CD4-positive, CD25-positive, alpha-beta regulatory T cell (primary cell): ENCODE measurements at regions not wholly inside any gene's neighbourhood (a gene's known extent, or its start where the extent isn't known, plus 50 kb on each side); places are given as distances from the start of the nearest gene placed in this dataset.

Experiments used
- ATAC-seq, 2 donors: fragments of 150-1000 bp; cut with Tn5 transposase; one replicate each; pipeline ENCODE4 v1.10.0; 2021; ENCODE audit warnings: low read depth in 2 of 2, moderate number of reproducible peaks in 2 of 2, moderate library complexity in 1 of 2
- DNase-seq, 3 donors: peaks; one replicate each; pipeline versions ENCODE4 v3.0.0 to v3.0.0-alpha.2; 2012 to 2022; ENCODE audit warnings: mixed read lengths in 1 of 3
- H3K27ac ChIP-seq: one replicate; pipeline ENCODE4 v1.7.0; 2013; ENCODE audit warnings: mild to moderate bottlenecking, low read length; ENCODE audit not compliant: insufficient read depth, poor library complexity, severe bottlenecking
- H3K27me3 ChIP-seq: one replicate; pipeline ENCODE4 v1.7.0; 2013; ENCODE audit warnings: low read length; ENCODE audit not compliant: control insufficient read depth, insufficient read depth
- H3K36me3 ChIP-seq: one replicate; pipeline ENCODE4 v1.7.0; 2013; ENCODE audit warnings: mild to moderate bottlenecking, low read length, moderate library complexity; ENCODE audit not compliant: control insufficient read depth, insufficient read depth
- H3K4me1 ChIP-seq: 2 replicates; pipeline ENCODE4 v1.7.0; 2013; ENCODE audit warnings: mild to moderate bottlenecking, low read length; ENCODE audit not compliant: insufficient read depth, control insufficient read depth, poor library complexity, severe bottlenecking
- H3K4me3 ChIP-seq: one replicate; pipeline ENCODE4 v1.7.0; 2013; ENCODE audit warnings: low read depth, mild to moderate bottlenecking, low read length, moderate library complexity
- H3K9me3 ChIP-seq, 2 experiments: 1 replicate in 1 of 2; 2 replicates in 1 of 2; pipeline ENCODE4 v1.7.0; 2013; ENCODE audit warnings: low read length in 2 of 2, mild to moderate bottlenecking in 1 of 2, moderate library complexity in 1 of 2; ENCODE audit not compliant: control insufficient read depth in 2 of 2
- H3K27ac Mint-ChIP-seq, 3 donors: one replicate each; pipeline ENCODE4 v1.8.0; 2020 to 2022; ENCODE audit warnings: mild to moderate bottlenecking in 3 of 3, mixed read lengths in 3 of 3, moderate library complexity in 2 of 3
- H3K27me3 Mint-ChIP-seq: one replicate; pipeline ENCODE4 v1.8.0; 2022; ENCODE audit warnings: mild to moderate bottlenecking, mixed read lengths
- H3K36me3 Mint-ChIP-seq: one replicate; pipeline ENCODE4 v1.8.0; 2020; ENCODE audit warnings: mixed read lengths
- H3K4me1 Mint-ChIP-seq, 4 donors: one replicate each; pipeline ENCODE4 v1.8.0; 2020 to 2022; ENCODE audit warnings: mixed read lengths in 4 of 4, mild to moderate bottlenecking in 1 of 4
- H3K4me3 Mint-ChIP-seq, 4 donors: one replicate each; pipeline ENCODE4 v1.8.0; 2020 to 2022; ENCODE audit warnings: mild to moderate bottlenecking in 4 of 4, mixed read lengths in 4 of 4, moderate library complexity in 3 of 4
- H3K9me3 Mint-ChIP-seq, 7 donors: one replicate each; pipeline ENCODE4 v1.8.0; 2020 to 2022; ENCODE audit warnings: mixed read lengths in 7 of 7, mild to moderate bottlenecking in 3 of 7, moderate library complexity in 2 of 7

GRCh38 chrX:116241001-116241400, 70.5 kb downstream of the AGTR2 start:
- no peaks in the 10 kb centered on the region for H3K9me3 ChIP-seq
- no peaks in the 10 kb centered on the region for H3K27me3 ChIP-seq
- Mint-ChIP-seq H3K36me3 (no peaks in the 10 kb centered on the region), H3K4me1 (no peaks in the 10 kb centered on the region), H3K9me3 (peaks cover 0 to 9% (median 0%) of the 10 kb centered on the region in 7 donors), H3K27me3 (no peaks in the 10 kb centered on the region), H3K27ac (no peak overlapping the region), H3K4me3 (no peak overlapping the region)
- ATAC-seq (no peak), DNase-seq (no peak)
- H3K4me3 ChIP-seq: no peak overlapping the region
- H3K4me1 ChIP-seq: no peaks in the 10 kb centered on the region
- H3K36me3 ChIP-seq: no peaks in the 10 kb centered on the region
- no peak overlapping the region for H3K27ac ChIP-seq

- no peak for DNase-seq
- Mint-ChIP-seq H3K4me3 (no peak overlapping the region), H3K36me3 (no peaks in the 10 kb centered on the region), H3K9me3 (peaks cover 0 to 7% (median 0%) of the 10 kb centered on the region in 7 donors), H3K4me1 (no peaks in the 10 kb centered on the region), H3K27ac (no peak overlapping the region), H3K27me3 (no peaks in the 10 kb centered on the region)
- Histone ChIP-seq H3K27ac (no peak overlapping the region), H3K27me3 (no peaks in the 10 kb centered on the region), H3K9me3 (no peaks in the 10 kb centered on the region), H3K36me3 (no peaks in the 10 kb centered on the region), H3K4me3 (no peak overlapping the region), H3K4me1 (no peaks in the 10 kb centered on the region)
- ATAC-seq: no peak
These were observed 72.5 kb downstream of the AGTR2 start for GRCh38 chrX:116243039-116243438.

GRCh38 chrX:116246261-116246660, 75.7 kb downstream of the AGTR2 start:
- Histone ChIP-seq H3K27ac (no peak overlapping the region), H3K4me3 (no peak overlapping the region), H3K36me3 (no peaks in the 10 kb centered on the region), H3K4me1 (no peaks in the 10 kb centered on the region), H3K9me3 (no peaks in the 10 kb centered on the region), H3K27me3 (no peaks in the 10 kb centered on the region)
- DNase-seq: no peak
- Mint-ChIP-seq H3K4me3 (no peak overlapping the region), H3K27ac (no peak overlapping the region), H3K27me3 (no peaks in the 10 kb centered on the region), H3K4me1 (no peaks in the 10 kb centered on the region), H3K36me3 (no peaks in the 10 kb centered on the region), H3K9me3 (peaks cover 0 to 11% (median 7%) of the 10 kb centered on the region in 7 donors)
- ATAC-seq: no peak

GRCh38 chrX:116267511-116268040, 97.0 kb downstream of the AGTR2 start:
- Histone ChIP-seq H3K4me1 (no peaks in the 10 kb centered on the region), H3K27ac (no peak overlapping the region), H3K9me3 (no peaks in the 10 kb centered on the region), H3K4me3 (no peak overlapping the region), H3K27me3 (no peaks in the 10 kb centered on the region), H3K36me3 (no peaks in the 10 kb centered on the region)
- H3K27ac Mint-ChIP-seq: no peak overlapping the region
- peaks cover 0 to 4% (median 1%) of the 10 kb centered on the region in 7 donors for H3K9me3 Mint-ChIP-seq
- no peaks in the 10 kb centered on the region for H3K27me3 Mint-ChIP-seq
- no peaks in the 10 kb centered on the region for H3K4me1 Mint-ChIP-seq
- DNase-seq (no peak), ATAC-seq (no peak)
- H3K36me3 Mint-ChIP-seq: no peaks in the 10 kb centered on the region
- no peak overlapping the region for H3K4me3 Mint-ChIP-seq

- Mint-ChIP-seq H3K36me3 (no peaks in the 10 kb centered on the region), H3K9me3 (peaks cover 0 to 4% (median 3%) of the 10 kb centered on the region in 7 donors)
These were observed 101.8 kb downstream of the AGTR2 start for GRCh38 chrX:116272322-116272721.

GRCh38 chrX:116272861-116273260, 102.3 kb downstream of the AGTR2 start:
- no peak for DNase-seq
- Mint-ChIP-seq H3K27me3 (no peaks in the 10 kb centered on the region), H3K9me3 (peaks cover 0 to 4% (median 3%) of the 10 kb centered on the region in 7 donors), H3K4me1 (no peaks in the 10 kb centered on the region), H3K4me3 (no peak overlapping the region), H3K27ac (no peak overlapping the region), H3K36me3 (no peaks in the 10 kb centered on the region)
- no peaks in the 10 kb centered on the region for H3K4me1 ChIP-seq
- no peak for ATAC-seq
- H3K4me3 ChIP-seq: no peak overlapping the region
- H3K9me3 ChIP-seq: no peaks in the 10 kb centered on the region
- no peaks in the 10 kb centered on the region for H3K27me3 ChIP-seq
- H3K36me3 ChIP-seq: no peaks in the 10 kb centered on the region
- no peak overlapping the region for H3K27ac ChIP-seq

More at GRCh38 chrX:116272322-116272721, 101.8 kb downstream of the AGTR2 start:
- Mint-ChIP-seq H3K4me1 (no peaks in the 10 kb centered on the region), H3K27me3 (no peaks in the 10 kb centered on the region), H3K27ac (no peak overlapping the region), H3K4me3 (no peak overlapping the region)
- DNase-seq (no peak), ATAC-seq (no peak)
- Histone ChIP-seq H3K27me3 (no peaks in the 10 kb centered on the region), H3K4me3 (no peak overlapping the region), H3K36me3 (no peaks in the 10 kb centered on the region), H3K27ac (no peak overlapping the region), H3K9me3 (no peaks in the 10 kb centered on the region), H3K4me1 (no peaks in the 10 kb centered on the region)

- H3K36me3 Mint-ChIP-seq: no peaks in the 10 kb centered on the region
- no peak overlapping the region for H3K4me3 ChIP-seq
These were observed 105.7 kb downstream of the AGTR2 start for GRCh38 chrX:116276261-116276660.

GRCh38 chrX:116277351-116278225, 107.0 kb downstream of the AGTR2 start:
- Histone ChIP-seq H3K36me3 (no peaks in the 10 kb centered on the region), H3K4me3 (no peak overlapping the region), H3K9me3 (no peaks in the 10 kb centered on the region), H3K4me1 (no peaks in the 10 kb centered on the region), H3K27ac (no peak overlapping the region), H3K27me3 (no peaks in the 10 kb centered on the region)
- H3K27me3 Mint-ChIP-seq: no peaks in the 10 kb centered on the region
- H3K4me3 Mint-ChIP-seq: no peak overlapping the region
- H3K9me3 Mint-ChIP-seq: peaks cover 0 to 6% (median under 1%) of the 10 kb centered on the region in 7 donors
- no peak overlapping the region for H3K27ac Mint-ChIP-seq
- no peaks in the 10 kb centered on the region for H3K36me3 Mint-ChIP-seq
- no peak for ATAC-seq
- no peak for DNase-seq
- no peaks in the 10 kb centered on the region for H3K4me1 Mint-ChIP-seq

More at GRCh38 chrX:116276261-116276660, 105.7 kb downstream of the AGTR2 start:
- no peak for ATAC-seq
- Histone ChIP-seq H3K9me3 (no peaks in the 10 kb centered on the region), H3K4me1 (no peaks in the 10 kb centered on the region), H3K36me3 (no peaks in the 10 kb centered on the region), H3K27ac (no peak overlapping the region), H3K27me3 (no peaks in the 10 kb centered on the region)
- peaks cover 0 to 7% (median 0%) of the 10 kb centered on the region in 7 donors for H3K9me3 Mint-ChIP-seq
- no peaks in the 10 kb centered on the region for H3K27me3 Mint-ChIP-seq
- no peak overlapping the region for H3K4me3 Mint-ChIP-seq
- no peak overlapping the region for H3K27ac Mint-ChIP-seq
- H3K4me1 Mint-ChIP-seq: no peaks in the 10 kb centered on the region
- DNase-seq: no peak
